MCF 10A (cell line): ENCODE measurements at regions not wholly inside any gene's neighbourhood (a gene's known extent, or its start where the extent isn't known, plus 50 kb on each side); places are given as distances from the start of the nearest gene placed in this dataset.
A peak's percentile ranks its signal among the peaks of the same experiment; 100 is the strongest.

Experiments
- BruUV-seq: library from RNA; stranded (reverse); fragments of 400-500 nt; replicated peaks from 2 replicates; lab custom pipeline; 2021; lab: Mats Ljungman, UMichigan
- CTCF ChIA-PET: fragments of 300-600 bp; sonication (Branson Sonifier 250); formaldehyde crosslinking; extraction: SDS; loops from one replicate; lab custom pipeline; 2021; ENCODE audit warnings: antibody characterized with exemption, inconsistent platforms; lab: Yijun Ruan, JAX
- POLR2A ChIA-PET: fragments of 300-600, 350-650 bp; sonication (Branson Sonifier 250); formaldehyde crosslinking; extraction: SDS; loops from one replicate; lab custom pipeline; 2020; ENCODE audit warnings: antibody characterized with exemption, inconsistent platforms; lab: Yijun Ruan, JAX
- DNase-seq: peaks from one replicate; pipeline ENCODE4 v3.0.0-alpha.2; 2018; ENCODE audit not compliant: unreplicated experiment
- H3K27ac Mint-ChIP-seq: one replicate; pipeline ENCODE4 v1.8.0; 2022; ENCODE audit warnings: mild to moderate bottlenecking, low read depth, mixed read lengths; ENCODE audit not compliant: unreplicated experiment
- H3K27me3 Mint-ChIP-seq: one replicate; pipeline ENCODE4 v1.8.0; 2022; ENCODE audit warnings: mixed read lengths; ENCODE audit not compliant: insufficient read depth, unreplicated experiment
- H3K36me3 Mint-ChIP-seq: one replicate; pipeline ENCODE4 v1.8.0; 2022; ENCODE audit warnings: mild to moderate bottlenecking, moderate library complexity, mixed read lengths; ENCODE audit not compliant: insufficient read depth, unreplicated experiment
- H3K4me1 Mint-ChIP-seq: one replicate; pipeline ENCODE4 v1.8.0; 2022; ENCODE audit warnings: mixed read lengths; ENCODE audit not compliant: insufficient read depth, unreplicated experiment
- H3K4me3 Mint-ChIP-seq: one replicate; pipeline ENCODE4 v1.8.0; 2022; ENCODE audit warnings: mild to moderate bottlenecking, moderate library complexity, mixed read lengths; ENCODE audit not compliant: unreplicated experiment
- H3K9me3 Mint-ChIP-seq: one replicate; pipeline ENCODE4 v1.8.0; 2022; ENCODE audit warnings: mixed read lengths; ENCODE audit not compliant: unreplicated experiment
- CTCF ChIP-seq: fragments of 200-600 bp; IDR thresholded peaks from one replicate; pipeline ENCODE4 v1.8.0; 2022; ENCODE audit warnings: antibody characterized with exemption, mild to moderate bottlenecking; ENCODE audit not compliant: unreplicated experiment
- intact Hi-C: fragments of 100-400 bp; cut with micrococcal nuclease; formaldehyde crosslinking; loops from 2 replicates; pipeline ENCODE4 v1.14.1; 2022

GRCh38 chr5:143581147-143581546, 177.7 kb upstream of the NR3C1 start:
- Mint-ChIP-seq H3K9me3 (no peaks in the 10 kb centered on the region), H3K4me1 (peaks cover 13% of the 10 kb centered on the region), H3K4me3 (no peak overlapping the region), H3K27me3 (no peaks in the 10 kb centered on the region), H3K27ac (no peak overlapping the region), H3K36me3 (no peaks in the 10 kb centered on the region)
- POLR2A ChIA-PET, result no interaction called here
- TF ChIP-seq CTCF, result no peak
- intact Hi-C loops, result no loop called here
- BruUV-seq, result no TSS peak
- CTCF ChIA-PET, result no interaction called here
- no peak for DNase-seq

GRCh38 chr5:143576711-143577484, 173.4 kb upstream of the NR3C1 start:
- Mint-ChIP-seq H3K4me3 (peak overlapping the region; percentile 2), H3K4me1 (peaks cover 12% of the 10 kb centered on the region), H3K9me3 (no peaks in the 10 kb centered on the region), H3K27ac (peak overlapping the region; percentile 61), H3K27me3 (no peaks in the 10 kb centered on the region), H3K36me3 (no peaks in the 10 kb centered on the region)
- POLR2A ChIA-PET, result interaction anchor here (0.6 to 2.3 kb wide), 6 partner anchors 14 to 126 kb away, joined by 3 to 6 read pairs (median 4); no protein-coding TSS in a partner anchor
- intact Hi-C loops, result no loop called here
- no TSS peak for BruUV-seq
- no peak for TF ChIP-seq CTCF
- CTCF ChIA-PET, result interaction anchor here (0.9 to 1.7 kb wide), 5 partner anchors 9 to 248 kb away, joined by 3 to 4 read pairs (median 3); no protein-coding TSS in a partner anchor
- peak; percentile 80 for DNase-seq

GRCh38 chr5:143575286-143575685, 171.8 kb upstream of the NR3C1 start:
- no peaks in the 10 kb centered on the region for H3K36me3 Mint-ChIP-seq
- no peak for TF ChIP-seq CTCF
- no peaks in the 10 kb centered on the region for H3K27me3 Mint-ChIP-seq
- no peak for DNase-seq
- BruUV-seq, result no TSS peak
- no peaks in the 10 kb centered on the region for H3K9me3 Mint-ChIP-seq
- no peak overlapping the region for H3K27ac Mint-ChIP-seq
- CTCF ChIA-PET, result interaction anchor here (0.6 kb wide), 1 partner anchor 547 kb away, joined by 3 read pairs; no protein-coding TSS in a partner anchor
- H3K4me3 Mint-ChIP-seq, result no peak overlapping the region
- H3K4me1 Mint-ChIP-seq, result peaks cover 12% of the 10 kb centered on the region
- intact Hi-C loops, result no loop called here
- POLR2A ChIA-PET, result interaction anchor here (0.7 to 2.3 kb wide), 7 partner anchors 8 to 214 kb away, joined by 3 to 8 read pairs (median 3); no protein-coding TSS in a partner anchor

- POLR2A ChIA-PET, result interaction anchor here (0.6 to 2.1 kb wide), 6 partner anchors 9 to 689 kb away, joined by 3 to 8 read pairs (median 3); no protein-coding TSS in a partner anchor
- no TSS peak for BruUV-seq
Observed at GRCh38 chr5:143574236-143574635, 170.8 kb upstream of the NR3C1 start.

More at GRCh38 chr5:143574236-143574635, 170.8 kb upstream of the NR3C1 start:
- no peaks in the 10 kb centered on the region for H3K9me3 Mint-ChIP-seq
- no peak overlapping the region for H3K4me3 Mint-ChIP-seq
- CTCF ChIA-PET, result interaction anchor here (0.7 to 1.6 kb wide), 3 partner anchors 18 to 67 kb away, joined by 3 to 4 read pairs (median 3); no protein-coding TSS in a partner anchor
- H3K4me1 Mint-ChIP-seq, result peaks cover 12% of the 10 kb centered on the region
- no peak for DNase-seq
- no peaks in the 10 kb centered on the region for H3K36me3 Mint-ChIP-seq
- intact Hi-C loops, result no loop called here
- no peak for TF ChIP-seq CTCF
- H3K27me3 Mint-ChIP-seq, result no peaks in the 10 kb centered on the region
- no peak overlapping the region for H3K27ac Mint-ChIP-seq
